ENCODE measurements at regions not wholly inside any gene's neighbourhood (a gene's known extent, or its start where the extent isn't known, plus 50 kb on each side); places are given as distances from the start of the nearest gene placed in this dataset.

DNA sequence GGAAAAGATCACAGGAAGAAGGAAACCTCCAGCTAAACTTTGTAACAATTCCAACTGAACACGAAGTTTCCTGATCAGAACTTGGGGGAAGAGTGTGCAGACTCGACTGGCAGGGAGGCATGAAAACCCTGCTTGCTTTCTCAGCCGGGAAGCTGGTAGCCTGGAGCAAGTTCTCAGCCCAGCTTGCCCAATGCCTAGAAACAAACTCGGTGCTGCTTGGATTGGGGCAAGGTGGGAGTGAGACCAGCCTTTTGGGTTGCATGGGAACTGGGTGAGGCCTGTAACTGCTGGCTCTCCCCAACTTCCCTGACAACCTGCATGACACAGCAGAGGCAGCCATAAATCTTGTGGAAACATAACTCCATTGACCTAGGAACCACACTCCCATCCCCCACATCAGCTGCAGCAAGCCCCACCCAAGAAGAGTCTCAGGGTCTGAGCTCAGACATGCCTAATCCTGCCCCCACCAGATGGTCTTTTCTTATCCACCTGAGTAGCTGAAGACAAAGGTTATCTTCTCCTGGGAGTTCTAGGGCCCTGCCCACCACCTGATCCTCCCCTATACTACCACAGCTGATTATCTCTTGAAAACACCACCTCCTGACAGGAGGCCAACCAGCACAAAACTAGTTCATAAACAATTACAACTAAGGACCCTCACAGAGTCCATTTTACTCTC lies 1859.7 kb upstream of the CELF4 start:
- Mint-ChIP-seq H3K27me3 (ENCODE audit: insufficient read depth) (no peaks in the 10 kb centered on the region), H3K4me3 (no peak overlapping the region), H3K36me3 (ENCODE audit: low read depth) (peaks cover 8% of the 10 kb centered on the region), H3K9me3 (peaks cover 42% of the 10 kb centered on the region), H3K4me1 (peaks cover 13% of the 10 kb centered on the region), H3K27ac (peak overlapping the region; percentile 71)
- peak overlapping the region; percentile 42 for H3K4me3 ChIP-seq (ENCODE audit: low read length)
- no peaks in the 10 kb centered on the region for H3K36me3 ChIP-seq (ENCODE audit: control insufficient read depth, insufficient read depth, low read length)
- 94% methylated on average over 4 of the region's 4 CpGs for WGBS, 2 experiments (ENCODE audit: insufficient coverage in 1 of 2, insufficient read length in 1 of 2)
- TF ChIP-seq, protein P1, sequence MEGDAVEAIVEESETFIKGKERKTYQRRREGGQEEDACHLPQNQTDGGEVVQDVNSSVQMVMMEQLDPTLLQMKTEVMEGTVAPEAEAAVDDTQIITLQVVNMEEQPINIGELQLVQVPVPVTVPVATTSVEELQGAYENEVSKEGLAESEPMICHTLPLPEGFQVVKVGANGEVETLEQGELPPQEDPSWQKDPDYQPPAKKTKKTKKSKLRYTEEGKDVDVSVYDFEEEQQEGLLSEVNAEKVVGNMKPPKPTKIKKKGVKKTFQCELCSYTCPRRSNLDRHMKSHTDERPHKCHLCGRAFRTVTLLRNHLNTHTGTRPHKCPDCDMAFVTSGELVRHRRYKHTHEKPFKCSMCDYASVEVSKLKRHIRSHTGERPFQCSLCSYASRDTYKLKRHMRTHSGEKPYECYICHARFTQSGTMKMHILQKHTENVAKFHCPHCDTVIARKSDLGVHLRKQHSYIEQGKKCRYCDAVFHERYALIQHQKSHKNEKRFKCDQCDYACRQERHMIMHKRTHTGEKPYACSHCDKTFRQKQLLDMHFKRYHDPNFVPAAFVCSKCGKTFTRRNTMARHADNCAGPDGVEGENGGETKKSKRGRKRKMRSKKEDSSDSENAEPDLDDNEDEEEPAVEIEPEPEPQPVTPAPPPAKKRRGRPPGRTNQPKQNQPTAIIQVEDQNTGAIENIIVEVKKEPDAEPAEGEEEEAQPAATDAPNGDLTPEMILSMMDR (conservative IDR thresholded peaks at IDR 0.05): no peak
- no peaks in the 10 kb centered on the region for H3K27me3 ChIP-seq (ENCODE audit: control insufficient read depth, insufficient read depth, low read length, poor library complexity, severe bottlenecking)
- peak; percentile 44 for DNase-seq
- no peak overlapping the region for H3K9ac ChIP-seq (ENCODE audit: extremely low read depth, low read length, poor library complexity, severe bottlenecking)
- peaks cover 4% of the 10 kb centered on the region for H3K4me1 ChIP-seq (ENCODE audit: control insufficient read depth, insufficient read depth, low read length)
- peaks cover 8% of the 10 kb centered on the region for H3K9me3 ChIP-seq (ENCODE audit: control insufficient read depth, low read length)
- no peak overlapping the region for H3K27ac ChIP-seq (ENCODE audit: low read depth, low read length)

DNA sequence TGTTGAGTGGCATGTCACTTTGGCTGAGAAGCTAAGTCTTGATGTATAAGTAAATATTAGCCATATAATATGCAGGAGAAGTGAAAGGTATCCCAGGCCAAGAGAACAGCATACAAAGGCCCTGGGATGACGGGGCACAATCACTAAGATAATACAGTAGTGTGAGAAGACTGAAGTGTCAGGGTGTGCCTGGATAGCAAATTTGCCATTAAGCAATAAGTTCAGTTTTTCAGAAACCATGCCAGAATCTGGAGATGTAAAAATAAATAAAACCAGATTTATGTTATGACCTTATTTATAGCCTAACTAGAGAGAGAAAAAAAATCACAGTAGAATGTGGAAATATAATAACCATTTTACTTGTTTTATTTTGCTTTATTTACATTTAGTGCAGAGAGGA lies 1858.7 kb upstream of the CELF4 start:
- Mint-ChIP-seq H3K36me3 (ENCODE audit: low read depth) (peaks cover 8% of the 10 kb centered on the region), H3K4me1 (peaks cover 16% of the 10 kb centered on the region), H3K27me3 (ENCODE audit: insufficient read depth) (no peaks in the 10 kb centered on the region), H3K4me3 (no peak overlapping the region), H3K9me3 (peaks cover 35% of the 10 kb centered on the region), H3K27ac (no peak overlapping the region)
- Histone ChIP-seq H3K4me1 (ENCODE audit: control insufficient read depth, insufficient read depth, low read length) (peaks cover 4% of the 10 kb centered on the region), H3K27me3 (ENCODE audit: control insufficient read depth, insufficient read depth, low read length, poor library complexity, severe bottlenecking) (no peaks in the 10 kb centered on the region), H3K9me3 (ENCODE audit: control insufficient read depth, low read length) (peaks cover 8% of the 10 kb centered on the region), H3K36me3 (ENCODE audit: control insufficient read depth, insufficient read depth, low read length) (no peaks in the 10 kb centered on the region), H3K4me3 (ENCODE audit: low read length) (no peak overlapping the region), H3K27ac (ENCODE audit: low read depth, low read length) (no peak overlapping the region), H3K9ac (ENCODE audit: extremely low read depth, low read length, poor library complexity, severe bottlenecking) (no peak overlapping the region)
- DNase-seq: no peak
- 90% methylated on average over 1 of the region's 1 CpG; no CpG with 5 or more reads in 1 of the 2 experiments for WGBS, 2 experiments (ENCODE audit: insufficient coverage in 1 of 2, insufficient read length in 1 of 2)
- TF ChIP-seq, protein P1 (conservative IDR thresholded peaks at IDR 0.05): no peak

DNA sequence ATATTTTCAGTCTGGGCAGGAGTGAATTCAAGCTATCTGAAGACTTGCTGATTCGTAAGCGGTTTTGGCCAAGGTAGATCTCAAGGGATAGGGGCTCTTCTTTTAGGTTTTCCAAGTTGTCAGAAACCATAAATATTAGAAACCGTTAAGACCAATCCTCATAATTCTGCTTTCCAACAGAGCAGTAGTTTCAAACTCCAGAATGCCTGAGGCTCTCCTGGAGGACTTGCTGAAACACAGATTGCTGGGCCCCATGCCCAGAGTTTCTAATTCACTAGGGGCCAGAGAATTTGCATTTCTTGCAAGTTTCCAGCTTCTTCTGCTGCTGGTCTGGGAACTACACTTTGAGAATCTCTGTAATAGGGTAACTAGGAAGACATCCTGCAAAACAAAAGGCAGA lies 1855.7 kb upstream of the CELF4 start:
- H3K27ac ChIP-seq (ENCODE audit: low read depth, low read length): no peak overlapping the region
- peaks cover 2% of the 10 kb centered on the region for H3K9me3 ChIP-seq (ENCODE audit: control insufficient read depth, low read length)
- 90 to 95% methylated on average over 2 to 3 of the region's 3 CpGs for WGBS, 2 experiments (ENCODE audit: insufficient coverage in 1 of 2, insufficient read length in 1 of 2)
- no peak overlapping the region for H3K4me3 Mint-ChIP-seq
- no peak overlapping the region for H3K4me3 ChIP-seq (ENCODE audit: low read length)
- H3K27me3 Mint-ChIP-seq (ENCODE audit: insufficient read depth): peaks cover 1% of the 10 kb centered on the region
- H3K36me3 ChIP-seq (ENCODE audit: control insufficient read depth, insufficient read depth, low read length): no peaks in the 10 kb centered on the region
- H3K4me1 ChIP-seq (ENCODE audit: control insufficient read depth, insufficient read depth, low read length): peaks cover 4% of the 10 kb centered on the region
- H3K4me1 Mint-ChIP-seq: peaks cover 18% of the 10 kb centered on the region
- H3K9me3 Mint-ChIP-seq: peaks cover 14% of the 10 kb centered on the region
- H3K36me3 Mint-ChIP-seq (ENCODE audit: low read depth): no peaks in the 10 kb centered on the region
- DNase-seq: no peak
- no peak overlapping the region for H3K27ac Mint-ChIP-seq
- no peaks in the 10 kb centered on the region for H3K27me3 ChIP-seq (ENCODE audit: control insufficient read depth, insufficient read depth, low read length, poor library complexity, severe bottlenecking)
- TF ChIP-seq, protein P1 (conservative IDR thresholded peaks at IDR 0.05): no peak
- H3K9ac ChIP-seq (ENCODE audit: extremely low read depth, low read length, poor library complexity, severe bottlenecking): no peak overlapping the region

All from endodermal cell (in vitro differentiated cells).